ENCODE measurements at regions not wholly inside any gene's neighbourhood (a gene's known extent, or its start where the extent isn't known, plus 50 kb on each side); places are given as distances from the start of the nearest gene placed in this dataset.

- Histone ChIP-seq H2AFZ (ENCODE audit: low read length) (no peak overlapping the region), H3K36me3 (ENCODE audit: insufficient read depth, low read length) (no peaks in the 10 kb centered on the region), H4K20me1 (ENCODE audit: insufficient read depth, low read length) (no peaks in the 10 kb centered on the region), H3K27ac (ENCODE audit: low read depth, low read length, poor library complexity, severe bottlenecking) (no peak overlapping the region), H3K9ac (ENCODE audit: low read length) (no peak overlapping the region), H3K4me2 (ENCODE audit: low read length) (no peak overlapping the region), H3K9me3 (ENCODE audit: low read length) (no peaks in the 10 kb centered on the region), H3K79me2 (ENCODE audit: insufficient read depth, low read length) (no peaks in the 10 kb centered on the region), H3F3A (ENCODE audit: insufficient read depth, low read length) (no peaks in the 10 kb centered on the region), H3K4me1 (ENCODE audit: insufficient read depth, low read length, severe bottlenecking) (no peaks in the 10 kb centered on the region), H3K27me3 (ENCODE audit: insufficient read depth, low read length) (no peaks in the 10 kb centered on the region), H3K9me2 (ENCODE audit: low read depth, low read length) (no peaks in the 10 kb centered on the region), H3K4me3 (ENCODE audit: low read depth, low read length, poor library complexity, severe bottlenecking) (no peak overlapping the region)
- TF ChIP-seq CTCF (IDR thresholded peaks at IDR 0.05; ENCODE audit: low read length), result no peak
- TF ChIP-seq EZH2 (IDR thresholded peaks at IDR 0.05; ENCODE audit: borderline replicate concordance, low read length), result no peak
Observed at GRCh38 chr5:105350486-105351140, 1788.0 kb upstream of the NUDT12 start.

GRCh38 chr5:105331558-105331957, 1769.0 kb upstream of the NUDT12 start:
- H3K9me2 ChIP-seq (ENCODE audit: low read depth, low read length), result no peaks in the 10 kb centered on the region
- H4K20me1 ChIP-seq (ENCODE audit: insufficient read depth, low read length), result no peaks in the 10 kb centered on the region
- no peak overlapping the region for H3K27ac ChIP-seq (ENCODE audit: low read depth, low read length, poor library complexity, severe bottlenecking)
- H3K4me3 ChIP-seq (ENCODE audit: low read depth, low read length, poor library complexity, severe bottlenecking), result no peak overlapping the region
- no peak for TF ChIP-seq EZH2 (IDR thresholded peaks at IDR 0.05; ENCODE audit: borderline replicate concordance, low read length)
- TF ChIP-seq CTCF (IDR thresholded peaks at IDR 0.05; ENCODE audit: low read length), result no peak
- no peak overlapping the region for H2AFZ ChIP-seq (ENCODE audit: low read length)
- no peak overlapping the region for H3K9ac ChIP-seq (ENCODE audit: low read length)
- H3K9me3 ChIP-seq (ENCODE audit: low read length), result no peaks in the 10 kb centered on the region
- no peaks in the 10 kb centered on the region for H3K4me1 ChIP-seq (ENCODE audit: insufficient read depth, low read length, severe bottlenecking)
- no peaks in the 10 kb centered on the region for H3K36me3 ChIP-seq (ENCODE audit: insufficient read depth, low read length)
- H3K4me2 ChIP-seq (ENCODE audit: low read length), result no peak overlapping the region
- no peaks in the 10 kb centered on the region for H3K79me2 ChIP-seq (ENCODE audit: insufficient read depth, low read length)
- no peaks in the 10 kb centered on the region for H3F3A ChIP-seq (ENCODE audit: insufficient read depth, low read length)
- H3K27me3 ChIP-seq (ENCODE audit: insufficient read depth, low read length), result no peaks in the 10 kb centered on the region

- no peaks in the 10 kb centered on the region for H3K9me2 ChIP-seq (ENCODE audit: low read depth, low read length)
- no peaks in the 10 kb centered on the region for H3K9me3 ChIP-seq (ENCODE audit: low read length)
- no peak overlapping the region for H3K4me2 ChIP-seq (ENCODE audit: low read length)
- H3K4me1 ChIP-seq (ENCODE audit: insufficient read depth, low read length, severe bottlenecking), result no peaks in the 10 kb centered on the region
- no peak overlapping the region for H3K27ac ChIP-seq (ENCODE audit: low read depth, low read length, poor library complexity, severe bottlenecking)
- H3K36me3 ChIP-seq (ENCODE audit: insufficient read depth, low read length), result no peaks in the 10 kb centered on the region
- no peak for TF ChIP-seq CTCF (IDR thresholded peaks at IDR 0.05; ENCODE audit: low read length)
- TF ChIP-seq EZH2 (IDR thresholded peaks at IDR 0.05; ENCODE audit: borderline replicate concordance, low read length), result no peak
- H3K4me3 ChIP-seq (ENCODE audit: low read depth, low read length, poor library complexity, severe bottlenecking), result no peak overlapping the region
- H3K79me2 ChIP-seq (ENCODE audit: insufficient read depth, low read length), result no peaks in the 10 kb centered on the region
- H3K27me3 ChIP-seq (ENCODE audit: insufficient read depth, low read length), result no peaks in the 10 kb centered on the region
- no peak overlapping the region for H3K9ac ChIP-seq (ENCODE audit: low read length)
- no peaks in the 10 kb centered on the region for H3F3A ChIP-seq (ENCODE audit: insufficient read depth, low read length)
- no peaks in the 10 kb centered on the region for H4K20me1 ChIP-seq (ENCODE audit: insufficient read depth, low read length)
- no peak overlapping the region for H2AFZ ChIP-seq (ENCODE audit: low read length)
Observed at GRCh38 chr5:105330185-105330584, 1767.6 kb upstream of the NUDT12 start.
